Activated CD4-positive, alpha-beta T cell treated with anti-CD3 and anti-CD28 coated beads, Interleukin-2, amount 50 U/mL, for 16 hours (primary cell): ENCODE measurements at regions not wholly inside any gene's neighbourhood (a gene's known extent, or its start where the extent isn't known, plus 50 kb on each side); places are given as distances from the start of the nearest gene placed in this dataset.
A peak's percentile ranks its signal among the peaks of the same experiment; 100 is the strongest.

Experiments used
- DNase-seq: peaks from one replicate; pipeline ENCODE4 v3.0.0-alpha.2; 2020

DNA sequence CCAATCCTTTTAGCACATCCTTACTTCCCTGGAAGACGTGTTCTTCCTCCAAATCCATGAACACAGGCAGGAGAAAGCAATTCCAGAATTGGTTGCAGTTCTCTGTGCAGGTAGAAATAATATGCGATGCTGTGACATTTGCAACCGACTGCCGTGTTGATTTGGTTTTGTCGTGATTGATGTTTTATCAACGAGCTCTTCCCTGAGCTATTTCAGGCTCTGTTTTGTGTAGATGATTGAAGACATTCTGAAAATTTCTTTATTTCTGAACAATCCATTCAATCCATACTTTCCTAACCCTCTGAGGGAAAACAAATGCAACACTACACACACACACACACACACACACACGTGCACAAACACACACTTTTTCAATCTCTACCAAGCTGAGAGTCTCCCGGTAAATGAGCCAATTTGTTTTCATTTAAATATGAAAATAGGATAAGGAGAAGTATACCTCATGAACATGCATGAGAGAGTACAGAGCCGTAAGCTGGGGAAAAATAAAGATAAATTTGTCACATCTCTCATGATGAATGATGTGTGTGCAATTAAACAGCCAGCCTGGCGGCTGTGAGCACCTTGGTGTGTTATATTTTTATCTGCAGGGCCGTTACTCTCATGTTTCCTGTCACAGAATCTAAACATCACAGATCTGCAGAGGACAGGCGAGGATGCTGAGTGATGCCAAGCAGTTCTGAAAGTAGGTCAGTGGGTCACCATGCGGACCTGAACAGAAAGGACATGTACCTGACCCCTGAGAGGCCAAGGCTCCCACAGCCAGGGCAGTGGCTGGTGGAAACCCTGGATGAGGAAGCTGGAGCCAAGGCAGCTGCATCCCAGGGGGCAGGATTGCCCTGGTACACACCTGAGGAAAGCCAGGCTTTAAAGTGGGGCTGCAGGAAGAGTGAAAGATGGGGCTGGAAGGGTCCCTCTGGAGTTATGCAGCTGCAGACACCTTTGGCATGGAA lies 64.8 kb downstream of the PDCL3 start:
- DNase-seq = no peak

- no peak for DNase-seq
These were observed 65.7 kb downstream of the PDCL3 start for GRCh38 chr2:100628506-100628905.

- DNase-seq = no peak
These were observed 66.5 kb downstream of the PDCL3 start for GRCh38 chr2:100629309-100629708.

GRCh38 chr2:100630473-100630977 lies 67.7 kb downstream of the PDCL3 start:
- DNase-seq = peak; percentile 72

DNA sequence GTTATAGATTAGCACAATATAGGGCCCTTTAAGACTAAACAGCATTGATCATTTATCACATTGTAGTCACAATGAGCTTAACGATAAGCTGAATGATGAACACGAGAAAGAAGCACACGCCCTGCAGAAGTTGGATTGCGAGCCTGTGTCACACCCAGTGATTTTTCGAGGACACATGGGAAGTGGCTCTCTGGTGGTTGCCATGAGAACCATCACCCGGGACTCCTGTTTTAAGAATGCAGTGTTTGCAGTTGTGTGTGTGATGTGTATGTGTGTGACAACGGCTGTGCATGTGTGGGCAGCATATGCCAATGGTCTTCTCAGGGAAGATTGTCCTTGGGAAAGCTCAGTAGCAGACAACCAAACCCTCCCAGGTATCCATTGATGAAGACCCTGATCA lies 69.2 kb downstream of the PDCL3 start:
- DNase-seq = no peak

DNA sequence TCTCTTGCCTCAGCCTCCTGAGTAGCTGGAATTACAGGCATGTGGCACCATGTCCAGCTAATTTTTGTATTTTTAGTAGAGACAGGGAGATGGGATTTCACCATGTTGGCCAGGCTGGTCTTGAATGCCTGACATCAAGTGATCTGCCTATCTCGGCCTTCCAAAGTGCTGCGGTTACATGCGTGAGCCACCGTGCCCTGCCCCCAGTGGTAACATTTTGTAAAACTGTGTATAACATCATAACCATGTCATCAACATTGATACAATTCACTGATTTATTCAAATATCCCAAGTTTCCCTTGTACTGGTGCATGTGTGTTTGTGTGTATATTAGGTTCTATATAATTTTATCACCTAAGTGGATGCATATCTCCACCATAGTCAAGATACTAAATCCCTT lies 70.0 kb downstream of the PDCL3 start:
- no peak for DNase-seq

- DNase-seq = no peak
These were observed 77.0 kb downstream of the PDCL3 start for GRCh38 chr2:100639588-100640390.

- DNase-seq = no peak
These were observed 77.8 kb downstream of the PDCL3 start for GRCh38 chr2:100640431-100641124.

DNA sequence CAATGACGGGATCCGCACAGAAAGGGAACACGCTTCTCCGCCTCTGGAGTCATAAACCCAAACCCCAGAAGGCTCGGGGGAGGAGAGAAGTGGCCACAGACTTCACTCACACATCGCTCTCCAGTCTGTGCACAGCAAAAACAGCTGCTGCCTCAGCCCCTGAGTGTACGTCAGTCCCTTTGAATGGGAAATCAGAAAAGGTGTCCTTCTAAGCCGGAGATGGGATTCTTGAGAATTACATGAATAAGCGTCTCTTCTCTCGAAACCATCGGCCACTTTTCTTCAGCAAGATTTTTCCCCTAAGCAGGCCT lies 78.3 kb downstream of the PDCL3 start:
- DNase-seq = no peak

GRCh38 chr2:100642425-100642824 lies 79.6 kb downstream of the PDCL3 start:
- DNase-seq = no peak

GRCh38 chr2:100643467-100643866 lies 80.7 kb downstream of the PDCL3 start:
- DNase-seq = no peak

DNA sequence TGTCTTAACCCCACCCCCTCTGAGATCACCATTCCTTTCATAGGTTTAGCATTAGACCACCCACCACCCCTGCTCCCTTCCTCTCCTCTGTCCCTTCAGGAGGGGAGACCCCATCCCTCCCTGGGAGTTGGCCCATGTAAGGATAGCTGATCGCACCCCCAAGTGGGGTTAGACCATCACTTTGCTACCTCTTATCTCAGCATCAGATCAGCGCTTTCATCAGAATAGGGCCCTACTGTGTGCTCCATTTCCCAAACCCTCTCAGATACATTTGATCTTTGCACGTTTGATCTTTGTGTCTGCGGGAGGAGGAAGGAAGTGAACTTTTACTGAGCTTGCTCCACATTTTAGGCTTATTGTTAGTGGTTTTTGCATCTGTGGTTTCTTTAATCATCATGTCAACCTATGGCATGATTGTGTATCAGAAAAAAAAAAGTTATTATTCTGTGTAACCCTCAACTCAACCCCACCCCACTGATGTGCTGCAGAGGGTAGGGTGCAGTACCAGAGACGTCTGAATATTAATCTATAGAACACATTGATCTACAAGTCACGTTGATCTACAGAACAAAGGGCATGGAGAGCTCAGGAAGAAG lies 81.2 kb downstream of the PDCL3 start:
- DNase-seq = no peak

DNA sequence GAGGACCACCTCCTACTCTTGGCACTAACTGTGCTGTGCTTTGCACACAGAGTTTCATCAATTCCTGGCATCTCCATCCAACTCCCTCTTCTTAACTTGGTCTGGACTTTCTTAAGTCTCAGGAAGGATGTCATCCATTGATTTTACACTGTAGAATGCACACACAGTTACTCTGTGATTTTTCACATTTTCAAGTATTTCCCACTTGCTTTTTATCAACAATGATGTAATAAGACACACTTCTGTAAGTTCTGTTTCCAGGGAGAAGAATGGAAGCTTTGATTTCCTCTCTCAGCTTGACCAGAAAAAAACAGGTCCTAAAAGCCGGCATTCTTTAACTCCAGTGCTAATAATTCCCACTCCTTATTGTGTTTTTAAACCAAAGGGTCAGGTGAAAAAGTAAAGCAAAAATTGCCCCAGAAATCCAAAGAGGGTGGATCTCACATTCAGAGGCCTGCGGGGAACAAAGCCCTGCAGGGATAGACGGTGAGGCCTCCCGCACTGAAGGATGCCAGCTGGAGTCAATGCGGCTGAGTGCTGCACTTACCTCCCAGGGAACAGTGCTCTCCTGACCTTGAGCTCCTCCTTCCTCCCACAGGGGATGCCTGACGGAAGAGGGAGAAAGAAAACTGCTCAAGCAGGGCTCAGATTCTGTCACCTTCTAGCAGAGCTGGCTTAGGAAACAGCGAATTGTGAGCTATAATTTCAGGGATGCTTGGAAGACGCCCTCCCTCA lies 83.1 kb downstream of the PDCL3 start:
- no peak for DNase-seq

DNA sequence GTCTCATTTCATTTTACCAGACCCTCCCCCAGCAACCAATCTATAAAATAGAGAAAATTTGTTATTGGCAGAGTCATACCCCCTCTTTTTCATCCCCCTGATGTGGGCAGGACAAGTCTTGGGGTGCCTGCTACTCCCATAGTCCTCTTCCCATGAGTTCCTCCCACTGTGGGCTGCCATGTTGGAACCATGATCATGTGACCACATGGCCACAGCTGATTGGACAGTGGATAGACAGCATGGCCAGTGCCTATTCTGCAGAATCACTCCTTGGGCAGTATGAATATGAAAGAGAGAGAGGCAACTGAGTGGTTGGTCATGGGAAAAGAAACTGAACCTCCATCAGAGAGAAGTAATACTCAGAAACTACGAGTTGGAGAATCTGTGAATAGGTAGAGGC lies 84.9 kb downstream of the PDCL3 start:
- DNase-seq = no peak

DNA sequence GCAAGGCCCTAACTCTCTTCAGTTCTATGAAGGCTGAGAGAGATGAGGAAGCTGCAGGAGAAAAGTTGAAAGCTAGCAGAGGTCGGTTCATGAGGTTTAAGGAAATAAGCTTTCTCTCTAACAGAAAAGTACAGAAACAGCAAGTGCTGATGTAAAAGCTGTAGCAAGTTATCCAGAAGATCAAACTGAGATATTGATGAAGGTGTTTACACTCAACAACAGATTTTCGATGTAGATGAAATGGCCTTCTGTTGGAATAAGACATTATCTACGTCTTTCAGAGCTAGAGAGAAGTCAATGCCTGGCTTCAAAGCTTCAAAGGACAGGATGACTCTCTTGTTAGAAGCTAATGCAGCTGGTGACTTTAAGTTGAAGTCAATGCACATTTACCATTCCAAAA lies 87.4 kb downstream of the PDCL3 start:
- DNase-seq = no peak

- no peak for DNase-seq
These were observed 90.7 kb downstream of the PDCL3 start for GRCh38 chr2:100653449-100654035.

DNA sequence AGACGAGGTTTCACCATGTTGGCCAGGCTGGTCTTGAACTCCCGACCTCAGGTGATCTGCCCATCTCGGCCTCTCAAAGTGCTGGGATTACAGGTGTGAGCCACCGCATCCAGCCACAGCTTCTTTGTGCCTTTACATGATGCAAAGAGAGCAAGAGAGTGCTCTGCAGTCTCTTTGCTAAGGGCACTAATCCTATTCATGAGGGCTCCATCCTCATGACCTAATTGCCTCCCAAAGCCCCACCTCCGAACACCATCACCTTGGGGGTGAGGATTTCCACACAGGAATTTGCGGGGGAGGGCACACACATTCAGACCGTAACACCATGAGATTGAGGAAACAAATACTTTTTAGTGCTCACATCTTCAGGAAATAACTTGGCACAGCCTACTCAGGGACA lies 91.8 kb downstream of the PDCL3 start:
- DNase-seq = no peak

- DNase-seq = no peak
These were observed 92.7 kb downstream of the PDCL3 start for GRCh38 chr2:100655446-100655845.

DNA sequence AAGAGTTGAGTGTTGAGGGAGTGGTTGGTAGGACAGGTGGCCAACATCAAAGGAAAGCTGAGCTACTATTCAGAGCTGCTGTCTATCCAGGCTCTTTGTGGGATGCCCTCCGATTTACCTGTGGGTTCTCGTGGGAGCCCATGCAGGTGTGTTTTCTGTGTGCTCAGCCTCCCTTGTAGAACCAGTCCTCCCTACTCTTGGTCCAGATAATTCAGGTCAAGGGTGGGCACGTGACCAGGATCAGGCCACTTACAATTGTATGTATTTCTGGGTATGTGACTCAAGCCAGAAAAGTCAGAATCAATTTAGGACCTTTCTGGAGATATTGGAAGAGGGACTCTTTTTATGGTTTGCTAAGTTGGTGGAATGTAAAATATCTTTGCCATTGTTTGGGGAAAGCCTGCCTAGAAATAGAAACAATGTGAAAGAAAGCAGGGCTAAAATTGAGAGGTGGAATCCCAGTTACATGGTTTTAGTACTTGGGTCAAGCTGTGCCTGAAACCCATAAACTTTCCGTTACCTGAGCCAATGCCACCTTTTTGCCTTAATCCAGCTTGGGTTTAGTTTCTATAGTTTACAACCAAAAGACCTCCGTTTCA lies 93.2 kb downstream of the PDCL3 start:
- no peak for DNase-seq

DNA sequence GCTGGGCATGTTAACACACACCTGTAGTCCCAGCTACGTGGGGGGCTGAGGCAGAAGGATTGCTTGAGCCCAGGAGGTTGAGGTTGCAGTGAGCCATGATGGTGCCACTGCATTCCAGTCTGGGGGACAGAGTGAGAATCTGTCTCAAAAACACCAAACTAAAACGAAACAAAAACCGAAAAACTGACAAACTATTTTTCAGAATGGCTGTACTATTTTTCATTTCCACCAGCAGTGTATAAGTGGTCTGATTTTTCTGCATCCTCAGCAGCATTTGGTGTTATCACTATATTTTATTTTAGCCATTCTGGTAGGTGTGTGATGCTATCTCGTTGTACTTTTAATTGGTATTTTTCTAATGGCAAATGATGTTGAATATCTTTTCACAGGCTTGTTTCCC lies 95.2 kb downstream of the PDCL3 start:
- no peak for DNase-seq

- DNase-seq = no peak
These were observed 98.2 kb downstream of the PDCL3 start for GRCh38 chr2:100660851-100661584.
